HG02840 (cell line): ENCODE measurements at regions not wholly inside any gene's neighbourhood (a gene's known extent, or its start where the extent isn't known, plus 50 kb on each side); places are given as distances from the start of the nearest gene placed in this dataset.
"Not testable (repeated sequence)": the region's sequence is repeated elsewhere in the genome, so short reads cannot be mapped to it uniquely, and the experiment has no call there.

Experiments
- ATAC-seq: cut with Tn5 transposase; IDR thresholded peaks from one replicate; pipeline ENCODE4 v1.9.1; 2021; ENCODE audit warnings: mild to moderate bottlenecking, moderate library complexity, moderate number of reproducible peaks; ENCODE audit not compliant: unreplicated experiment, low FRiP score

- no peak for ATAC-seq
These were observed 317.6 kb downstream of the CHL1 start for GRCh38 chr3:514192-514591.

GRCh38 chr3:519026-519425, 322.5 kb downstream of the CHL1 start:
- ATAC-seq = no peak

GRCh38 chr3:522888-523287, 326.3 kb downstream of the CHL1 start:
- no peak for ATAC-seq

- no peak for ATAC-seq
These were observed 328.9 kb downstream of the CHL1 start for GRCh38 chr3:525415-525814.

GRCh38 chr3:535566-536416, 339.2 kb downstream of the CHL1 start:
- ATAC-seq = peak; percentile 79

GRCh38 chr3:536417-536813, 339.9 kb downstream of the CHL1 start:
- ATAC-seq = no peak

GRCh38 chr3:541062-541801, 344.7 kb downstream of the CHL1 start:
- ATAC-seq = no peak

GRCh38 chr3:542021-542420, 345.5 kb downstream of the CHL1 start:
- ATAC-seq = no peak

GRCh38 chr3:549636-550035, 353.1 kb downstream of the CHL1 start:
- ATAC-seq = no peak

GRCh38 chr3:550471-550870, 353.9 kb downstream of the CHL1 start:
- no peak for ATAC-seq

- ATAC-seq = peak; percentile 98
These were observed 361.4 kb downstream of the CHL1 start for GRCh38 chr3:557972-558371.

- ATAC-seq = no peak
These were observed 371.1 kb downstream of the CHL1 start for GRCh38 chr3:567488-568185.

GRCh38 chr3:579529-579928, 383.0 kb downstream of the CHL1 start:
- not testable (repeated sequence) for ATAC-seq

- ATAC-seq = not testable (repeated sequence)
These were observed 392.5 kb downstream of the CHL1 start for GRCh38 chr3:589066-589465.

GRCh38 chr3:597304-597703, 400.7 kb downstream of the CHL1 start:
- not testable (repeated sequence) for ATAC-seq

GRCh38 chr3:597746-598145, 401.2 kb downstream of the CHL1 start:
- ATAC-seq = not testable (repeated sequence)

GRCh38 chr3:607480-607879, 410.9 kb downstream of the CHL1 start:
- ATAC-seq = not testable (repeated sequence)

GRCh38 chr3:621714-622113, 425.2 kb downstream of the CHL1 start:
- ATAC-seq = no peak

GRCh38 chr3:622314-622713, 425.8 kb downstream of the CHL1 start:
- ATAC-seq = no peak

GRCh38 chr3:623914-624545, 427.5 kb downstream of the CHL1 start:
- ATAC-seq = no peak
